ENCODE measurements at regions not wholly inside any gene's neighbourhood (a gene's known extent, or its start where the extent isn't known, plus 50 kb on each side); places are given as distances from the start of the nearest gene placed in this dataset.

DNA sequence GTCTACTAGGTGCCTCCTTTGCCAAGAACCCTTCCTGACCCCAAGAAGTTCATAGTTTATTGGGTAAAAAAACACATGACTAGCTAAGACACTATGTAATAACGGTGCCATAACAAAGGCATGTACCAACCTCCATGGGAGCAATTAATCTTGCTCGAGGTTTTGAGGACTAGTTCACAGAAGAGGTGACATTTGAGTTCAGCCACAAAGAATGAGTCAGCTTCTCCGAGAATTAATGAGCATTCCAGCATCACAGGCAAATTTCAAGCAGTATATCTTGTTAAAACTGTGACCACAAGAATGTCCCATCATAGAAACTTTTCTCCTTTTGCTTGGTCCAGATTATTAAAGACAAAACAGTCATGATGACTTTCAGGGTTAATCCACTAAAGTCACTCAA, 113.0 kb upstream of the RAP1B start:
- no peak overlapping the region for H3K4me3 Mint-ChIP-seq (ENCODE audit: unreplicated experiment)
- peak; percentile 57 for DNase-seq (ENCODE audit: unreplicated experiment)
- H3K4me1 Mint-ChIP-seq (ENCODE audit: insufficient read depth, unreplicated experiment) = no peaks in the 10 kb centered on the region
- H3K27me3 Mint-ChIP-seq (ENCODE audit: insufficient read depth, unreplicated experiment) = no peaks in the 10 kb centered on the region
- POLR2A ChIA-PET = interaction anchor here (1.2 to 1.8 kb wide), 2 partner anchors 9 to 12 kb away, joined by 3 to 8 read pairs; no protein-coding TSS in a partner anchor
- H3K9me3 Mint-ChIP-seq (ENCODE audit: unreplicated experiment) = no peaks in the 10 kb centered on the region
- peaks cover 7% of the 10 kb centered on the region for H3K36me3 Mint-ChIP-seq (ENCODE audit: insufficient read depth, unreplicated experiment)
- no peak overlapping the region for H3K27ac Mint-ChIP-seq (ENCODE audit: low read depth, unreplicated experiment)
- BruUV-seq (replicated peaks) = no TSS peak
- intact Hi-C loops (cut with micrococcal nuclease) = no loop called here
- TF ChIP-seq, protein P1, sequence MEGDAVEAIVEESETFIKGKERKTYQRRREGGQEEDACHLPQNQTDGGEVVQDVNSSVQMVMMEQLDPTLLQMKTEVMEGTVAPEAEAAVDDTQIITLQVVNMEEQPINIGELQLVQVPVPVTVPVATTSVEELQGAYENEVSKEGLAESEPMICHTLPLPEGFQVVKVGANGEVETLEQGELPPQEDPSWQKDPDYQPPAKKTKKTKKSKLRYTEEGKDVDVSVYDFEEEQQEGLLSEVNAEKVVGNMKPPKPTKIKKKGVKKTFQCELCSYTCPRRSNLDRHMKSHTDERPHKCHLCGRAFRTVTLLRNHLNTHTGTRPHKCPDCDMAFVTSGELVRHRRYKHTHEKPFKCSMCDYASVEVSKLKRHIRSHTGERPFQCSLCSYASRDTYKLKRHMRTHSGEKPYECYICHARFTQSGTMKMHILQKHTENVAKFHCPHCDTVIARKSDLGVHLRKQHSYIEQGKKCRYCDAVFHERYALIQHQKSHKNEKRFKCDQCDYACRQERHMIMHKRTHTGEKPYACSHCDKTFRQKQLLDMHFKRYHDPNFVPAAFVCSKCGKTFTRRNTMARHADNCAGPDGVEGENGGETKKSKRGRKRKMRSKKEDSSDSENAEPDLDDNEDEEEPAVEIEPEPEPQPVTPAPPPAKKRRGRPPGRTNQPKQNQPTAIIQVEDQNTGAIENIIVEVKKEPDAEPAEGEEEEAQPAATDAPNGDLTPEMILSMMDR (IDR thresholded peaks at IDR 0.05; ENCODE audit: unreplicated experiment) = no peak
- CTCF ChIA-PET = interaction anchor here (1.4 kb wide), 1 partner anchor 138 kb away, joined by 5 read pairs; no protein-coding TSS in a partner anchor

DNA sequence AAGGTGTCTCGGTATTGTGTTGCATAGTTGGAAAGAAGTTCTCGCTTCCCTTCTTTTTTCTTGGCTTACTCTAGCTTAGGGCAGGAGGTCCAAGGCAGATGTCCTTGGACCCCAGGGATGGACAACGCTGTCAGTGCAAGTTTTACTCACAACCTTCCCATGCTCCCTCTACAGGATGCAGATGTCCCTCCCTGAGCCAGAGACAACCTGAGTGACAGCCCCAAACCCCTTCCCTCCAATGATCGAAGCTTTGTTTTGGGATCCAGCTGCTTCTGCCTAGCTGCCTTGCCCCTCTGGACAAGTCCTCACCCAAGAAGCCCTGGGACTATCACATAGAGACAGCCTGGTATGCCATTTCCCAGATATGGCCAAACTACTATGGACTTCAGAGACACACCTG, 112.0 kb upstream of the RAP1B start:
- CTCF ChIA-PET = interaction anchor here (0.7 to 1.4 kb wide), 3 partner anchors 13 to 488 kb away, joined by 4 to 5 read pairs (median 5); no protein-coding TSS in a partner anchor
- H3K27me3 Mint-ChIP-seq (ENCODE audit: insufficient read depth, unreplicated experiment) = no peaks in the 10 kb centered on the region
- TF ChIP-seq, protein P1 (IDR thresholded peaks at IDR 0.05; ENCODE audit: unreplicated experiment) = no peak

GRCh38 chr12:68499616-68500015, 111.1 kb upstream of the RAP1B start:
- no peak for DNase-seq (ENCODE audit: unreplicated experiment)
- H3K36me3 Mint-ChIP-seq (ENCODE audit: insufficient read depth, unreplicated experiment) = no peaks in the 10 kb centered on the region
- H3K27me3 Mint-ChIP-seq (ENCODE audit: insufficient read depth, unreplicated experiment) = no peaks in the 10 kb centered on the region
- TF ChIP-seq, protein P1 (IDR thresholded peaks at IDR 0.05; ENCODE audit: unreplicated experiment) = no peak
- ChIA-PET POLR2A (no interaction called here), CTCF (interaction anchor here (1.3 kb wide), 1 partner anchor 12 kb away, joined by 4 read pairs; no protein-coding TSS in a partner anchor)
- no peaks in the 10 kb centered on the region for H3K9me3 Mint-ChIP-seq (ENCODE audit: unreplicated experiment)
- BruUV-seq (replicated peaks) = no TSS peak
- intact Hi-C loops (cut with micrococcal nuclease) = no loop called here
- no peak overlapping the region for H3K27ac Mint-ChIP-seq (ENCODE audit: low read depth, unreplicated experiment)
- no peaks in the 10 kb centered on the region for H3K4me1 Mint-ChIP-seq (ENCODE audit: insufficient read depth, unreplicated experiment)
- H3K4me3 Mint-ChIP-seq (ENCODE audit: unreplicated experiment) = no peak overlapping the region

More for the DNA sequence above, 112.0 kb upstream of the RAP1B start:
- Mint-ChIP-seq H3K4me3 (ENCODE audit: unreplicated experiment) (no peak overlapping the region), H3K4me1 (ENCODE audit: insufficient read depth, unreplicated experiment) (no peaks in the 10 kb centered on the region), H3K27ac (ENCODE audit: low read depth, unreplicated experiment) (no peak overlapping the region), H3K36me3 (ENCODE audit: insufficient read depth, unreplicated experiment) (no peaks in the 10 kb centered on the region), H3K9me3 (ENCODE audit: unreplicated experiment) (no peaks in the 10 kb centered on the region)
- BruUV-seq (replicated peaks) = no TSS peak
- intact Hi-C loops (cut with micrococcal nuclease) = no loop called here
- POLR2A ChIA-PET = interaction anchor here (1.8 kb wide), 1 partner anchor 11 kb away, joined by 8 read pairs; no protein-coding TSS in a partner anchor
- no peak for DNase-seq (ENCODE audit: unreplicated experiment)

DNA sequence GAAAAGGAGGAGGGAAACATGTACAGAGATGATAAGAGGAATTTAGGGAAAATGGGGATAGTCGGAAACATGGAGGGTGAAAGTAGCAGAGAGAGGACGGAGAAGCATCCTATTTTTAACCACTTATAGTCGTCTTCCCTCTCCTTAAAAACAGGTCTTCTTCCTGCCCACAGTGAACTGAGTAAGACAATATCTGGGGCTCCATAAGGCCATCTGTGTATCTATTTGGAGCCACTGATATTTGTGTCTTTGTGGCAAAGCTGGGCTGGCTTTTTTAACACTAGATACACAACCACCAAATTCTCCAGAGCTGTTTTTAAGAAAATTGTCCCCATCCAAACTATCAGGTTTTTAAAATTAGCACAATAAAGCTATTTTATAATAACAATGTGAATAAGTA, 109.5 kb upstream of the RAP1B start:
- intact Hi-C loops (cut with micrococcal nuclease) = no loop called here
- Mint-ChIP-seq H3K27me3 (ENCODE audit: insufficient read depth, unreplicated experiment) (no peaks in the 10 kb centered on the region), H3K4me1 (ENCODE audit: insufficient read depth, unreplicated experiment) (no peaks in the 10 kb centered on the region), H3K36me3 (ENCODE audit: insufficient read depth, unreplicated experiment) (no peaks in the 10 kb centered on the region), H3K27ac (ENCODE audit: low read depth, unreplicated experiment) (no peak overlapping the region), H3K4me3 (ENCODE audit: unreplicated experiment) (no peak overlapping the region), H3K9me3 (ENCODE audit: unreplicated experiment) (no peaks in the 10 kb centered on the region)
- POLR2A ChIA-PET = interaction anchor here (0.6 kb wide), 1 partner anchor 54 kb away, joined by 5 read pairs; no protein-coding TSS in a partner anchor
- no TSS peak for BruUV-seq (replicated peaks)
- no peak for DNase-seq (ENCODE audit: unreplicated experiment)
- CTCF ChIA-PET = no interaction called here
- TF ChIP-seq, protein P1 (IDR thresholded peaks at IDR 0.05; ENCODE audit: unreplicated experiment) = no peak

Measured in MCF 10A (cell line).